Small intestine (tissue), 7 donors: ENCODE measurements at regions not wholly inside any gene's neighbourhood (a gene's known extent, or its start where the extent isn't known, plus 50 kb on each side); places are given as distances from the start of the nearest gene placed in this dataset.
A peak's percentile ranks its signal among the peaks of the same experiment; 100 is the strongest.

ENCODE experiments used
- DNase-seq, 2 donors: peaks; one replicate each; pipeline versions ENCODE4 v3.0.0 to v3.0.0-alpha.2; 2013
- FAIRE-seq: peaks from 2 replicates; lab custom pipeline; 2012; peaks lifted over from hg19 to GRCh38; lab: Jason Lieb, UNC
- H3K27ac ChIP-seq, 3 donors: one replicate each; pipeline ENCODE4 v1.5.1; 2013; ENCODE audit warnings: low read length in 2 of 3, mild to moderate bottlenecking in 2 of 3, control low read depth in 1 of 3, inconsistent platforms in 1 of 3, low read depth in 1 of 3, moderate library complexity in 1 of 3
- H3K27me3 ChIP-seq, 3 donors: one replicate each; pipeline ENCODE4 v1.6.1; 2013; ENCODE audit warnings: low read length in 3 of 3, inconsistent platforms in 1 of 3; ENCODE audit not compliant: control insufficient read depth in 3 of 3, insufficient read depth in 3 of 3
- H3K36me3 ChIP-seq, 3 donors: one replicate each; pipeline ENCODE4 v1.6.1; 2013; ENCODE audit warnings: low read length in 3 of 3, inconsistent platforms in 1 of 3, low read depth in 1 of 3, mild to moderate bottlenecking in 1 of 3, moderate library complexity in 1 of 3; ENCODE audit not compliant: control insufficient read depth in 3 of 3, insufficient read depth in 2 of 3
- H3K4me1 ChIP-seq, 3 donors: one replicate each; pipeline ENCODE4 v1.6.1; 2013; ENCODE audit warnings: low read length in 2 of 3, inconsistent platforms in 1 of 3, low read depth in 1 of 3, mild to moderate bottlenecking in 1 of 3, moderate library complexity in 1 of 3; ENCODE audit not compliant: control insufficient read depth in 3 of 3, insufficient read depth in 2 of 3
- H3K4me3 ChIP-seq, 3 donors: one replicate each; pipeline ENCODE4 v1.5.1; 2013; ENCODE audit warnings: low read length in 3 of 3, control low read depth in 1 of 3, inconsistent platforms in 1 of 3, low read depth in 1 of 3, mild to moderate bottlenecking in 1 of 3, moderate library complexity in 1 of 3
- H3K9me3 ChIP-seq, 2 donors: one replicate each; pipeline ENCODE4 v1.6.1; 2013; ENCODE audit warnings: low read depth in 1 of 2, low read length in 1 of 2; ENCODE audit not compliant: control insufficient read depth in 2 of 2, insufficient read depth in 1 of 2
- WGBS, 3 donors: extraction: QIAGEN DNeasy Blood & Tissue Kit; methylation state at CpG; one replicate each; pipeline ENCODE4 v1.1.7; 2013; 5-methylcytosine and 5-hydroxymethylcytosine counted together
- donor health status: healthy with polysubstance abuse.
- donor health status: control.
- donor health status: control.
- donor health status: Bipolar disorder and iron deficiency.
- donor health status: healthy.

GRCh38 chr3:99384596-99384995 is 253.8 kb upstream of the COL8A1 start:
- no peak overlapping the region for H3K4me3 ChIP-seq
- H3K9me3 ChIP-seq = no peaks in the 10 kb centered on the region
- no peak for DNase-seq
- no peaks in the 10 kb centered on the region for H3K27me3 ChIP-seq
- no peaks in the 10 kb centered on the region for H3K36me3 ChIP-seq
- no peaks in the 10 kb centered on the region for H3K4me1 ChIP-seq
- no peak overlapping the region for H3K27ac ChIP-seq
- FAIRE-seq = no peak

GRCh38 chr3:99376926-99377325 is 261.5 kb upstream of the COL8A1 start:
- WGBS, 3 donors = 56 to 85% (median 70%) methylated on average over 3 of the region's 3 CpGs
- no peaks in the 10 kb centered on the region for H3K4me1 ChIP-seq
- FAIRE-seq (no peak), DNase-seq (no peak)
- no peak overlapping the region for H3K4me3 ChIP-seq
- H3K27me3 ChIP-seq = no peaks in the 10 kb centered on the region
- H3K36me3 ChIP-seq = no peaks in the 10 kb centered on the region
- no peak overlapping the region for H3K27ac ChIP-seq
- peaks cover 0 to 5% of the 10 kb centered on the region in 2 donors for H3K9me3 ChIP-seq

GRCh38 chr3:99373846-99374210 is 264.6 kb upstream of the COL8A1 start:
- FAIRE-seq = no peak

GRCh38 chr3:99373088-99373845 is 265.1 kb upstream of the COL8A1 start:
- FAIRE-seq (no peak), DNase-seq (no peak)
- no peaks in the 10 kb centered on the region for H3K36me3 ChIP-seq
- no peak overlapping the region for H3K27ac ChIP-seq
- no peak overlapping the region for H3K4me3 ChIP-seq
- peaks cover 0 to 5% of the 10 kb centered on the region in 2 donors for H3K9me3 ChIP-seq
- no peaks in the 10 kb centered on the region for H3K4me1 ChIP-seq
- no peaks in the 10 kb centered on the region for H3K27me3 ChIP-seq
- 48 to 58% (median 54%) methylated on average over 4 of the region's 4 CpGs for WGBS, 3 donors

More at GRCh38 chr3:99373846-99374210, 264.6 kb upstream of the COL8A1 start:
- no peaks in the 10 kb centered on the region for H3K4me1 ChIP-seq
- no peak overlapping the region for H3K27ac ChIP-seq
- no peaks in the 10 kb centered on the region for H3K27me3 ChIP-seq
- no peaks in the 10 kb centered on the region for H3K36me3 ChIP-seq
- DNase-seq = no peak
- no peak overlapping the region for H3K4me3 ChIP-seq
- H3K9me3 ChIP-seq = peaks cover 0 to 5% of the 10 kb centered on the region in 2 donors
- WGBS, 3 donors = 71 to 87% (median 84%) methylated on average over 2 of the region's 2 CpGs

- H3K27me3 ChIP-seq = no peaks in the 10 kb centered on the region
- no peak overlapping the region for H3K27ac ChIP-seq
- H3K4me3 ChIP-seq = no peak overlapping the region
- WGBS, 3 donors = 68 to 83% (median 75%) methylated on average over 5 of the region's 5 CpGs
- no peaks in the 10 kb centered on the region for H3K36me3 ChIP-seq
- no peak for FAIRE-seq
- H3K9me3 ChIP-seq = no peaks in the 10 kb centered on the region
- DNase-seq = no peak
- H3K4me1 ChIP-seq = no peaks in the 10 kb centered on the region
Measured at GRCh38 chr3:99366663-99367429, 271.5 kb upstream of the COL8A1 start.

GRCh38 chr3:99365979-99366378 is 272.4 kb upstream of the COL8A1 start:
- Histone ChIP-seq H3K27ac (no peak overlapping the region), H3K9me3 (no peaks in the 10 kb centered on the region), H3K4me1 (no peaks in the 10 kb centered on the region), H3K27me3 (no peaks in the 10 kb centered on the region), H3K36me3 (no peaks in the 10 kb centered on the region), H3K4me3 (no peak overlapping the region)
- DNase-seq = no peak
- FAIRE-seq = peak; percentile 47
- WGBS, 3 donors = 37 to 53% (median 37%) methylated on average over 1 of the region's 1 CpG

GRCh38 chr3:99365396-99365795 is 273.0 kb upstream of the COL8A1 start:
- H3K36me3 ChIP-seq = no peaks in the 10 kb centered on the region
- no peaks in the 10 kb centered on the region for H3K9me3 ChIP-seq
- no peaks in the 10 kb centered on the region for H3K4me1 ChIP-seq
- no peak overlapping the region for H3K27ac ChIP-seq
- no peak for DNase-seq
- no peak for FAIRE-seq
- no peak overlapping the region for H3K4me3 ChIP-seq
- H3K27me3 ChIP-seq = no peaks in the 10 kb centered on the region

- DNase-seq = no peak
- H3K4me1 ChIP-seq = no peaks in the 10 kb centered on the region
- no peaks in the 10 kb centered on the region for H3K27me3 ChIP-seq
- H3K4me3 ChIP-seq = no peak overlapping the region
- no peaks in the 10 kb centered on the region for H3K36me3 ChIP-seq
- no peaks in the 10 kb centered on the region for H3K9me3 ChIP-seq
- H3K27ac ChIP-seq = no peak overlapping the region
- 61 to 76% (median 75%) methylated on average over 1 of the region's 1 CpG for WGBS, 3 donors
- FAIRE-seq = no peak
Measured at GRCh38 chr3:99357131-99357530, 281.3 kb upstream of the COL8A1 start.
